ENCODE measurements at regions not wholly inside any gene's neighbourhood (a gene's known extent, or its start where the extent isn't known, plus 50 kb on each side); places are given as distances from the start of the nearest gene placed in this dataset.

GRCh38 chrX:142052238-142052637 lies 148.5 kb downstream of the MAGEC1 start:
- in situ Hi-C loops (cut with HindIII; ENCODE audit: low pct_unique_long_range_greater_than_20kb, low sequenced_read_pairs) = no loop called here
- TF ChIP-seq, protein P1, sequence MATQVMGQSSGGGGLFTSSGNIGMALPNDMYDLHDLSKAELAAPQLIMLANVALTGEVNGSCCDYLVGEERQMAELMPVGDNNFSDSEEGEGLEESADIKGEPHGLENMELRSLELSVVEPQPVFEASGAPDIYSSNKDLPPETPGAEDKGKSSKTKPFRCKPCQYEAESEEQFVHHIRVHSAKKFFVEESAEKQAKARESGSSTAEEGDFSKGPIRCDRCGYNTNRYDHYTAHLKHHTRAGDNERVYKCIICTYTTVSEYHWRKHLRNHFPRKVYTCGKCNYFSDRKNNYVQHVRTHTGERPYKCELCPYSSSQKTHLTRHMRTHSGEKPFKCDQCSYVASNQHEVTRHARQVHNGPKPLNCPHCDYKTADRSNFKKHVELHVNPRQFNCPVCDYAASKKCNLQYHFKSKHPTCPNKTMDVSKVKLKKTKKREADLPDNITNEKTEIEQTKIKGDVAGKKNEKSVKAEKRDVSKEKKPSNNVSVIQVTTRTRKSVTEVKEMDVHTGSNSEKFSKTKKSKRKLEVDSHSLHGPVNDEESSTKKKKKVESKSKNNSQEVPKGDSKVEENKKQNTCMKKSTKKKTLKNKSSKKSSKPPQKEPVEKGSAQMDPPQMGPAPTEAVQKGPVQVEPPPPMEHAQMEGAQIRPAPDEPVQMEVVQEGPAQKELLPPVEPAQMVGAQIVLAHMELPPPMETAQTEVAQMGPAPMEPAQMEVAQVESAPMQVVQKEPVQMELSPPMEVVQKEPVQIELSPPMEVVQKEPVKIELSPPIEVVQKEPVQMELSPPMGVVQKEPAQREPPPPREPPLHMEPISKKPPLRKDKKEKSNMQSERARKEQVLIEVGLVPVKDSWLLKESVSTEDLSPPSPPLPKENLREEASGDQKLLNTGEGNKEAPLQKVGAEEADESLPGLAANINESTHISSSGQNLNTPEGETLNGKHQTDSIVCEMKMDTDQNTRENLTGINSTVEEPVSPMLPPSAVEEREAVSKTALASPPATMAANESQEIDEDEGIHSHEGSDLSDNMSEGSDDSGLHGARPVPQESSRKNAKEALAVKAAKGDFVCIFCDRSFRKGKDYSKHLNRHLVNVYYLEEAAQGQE (IDR thresholded peaks at IDR 0.05; ENCODE audit: insufficient read depth in 1 of 2, low read depth in 2 of 2, low read length in 1 of 2) = no peak
- TF ChIP-seq SIN3A (IDR thresholded peaks at IDR 0.05; ENCODE audit: borderline replicate concordance, insufficient read depth, low read depth, low read length) (no peak), TCF7L2 (IDR thresholded peaks at IDR 0.05; ENCODE audit: low read depth, low read length) (no peak), POLR2AphosphoS5 (IDR thresholded peaks at IDR 0.05; ENCODE audit: low read depth, low read length) (no peak)
- TF ChIP-seq, protein P2, sequence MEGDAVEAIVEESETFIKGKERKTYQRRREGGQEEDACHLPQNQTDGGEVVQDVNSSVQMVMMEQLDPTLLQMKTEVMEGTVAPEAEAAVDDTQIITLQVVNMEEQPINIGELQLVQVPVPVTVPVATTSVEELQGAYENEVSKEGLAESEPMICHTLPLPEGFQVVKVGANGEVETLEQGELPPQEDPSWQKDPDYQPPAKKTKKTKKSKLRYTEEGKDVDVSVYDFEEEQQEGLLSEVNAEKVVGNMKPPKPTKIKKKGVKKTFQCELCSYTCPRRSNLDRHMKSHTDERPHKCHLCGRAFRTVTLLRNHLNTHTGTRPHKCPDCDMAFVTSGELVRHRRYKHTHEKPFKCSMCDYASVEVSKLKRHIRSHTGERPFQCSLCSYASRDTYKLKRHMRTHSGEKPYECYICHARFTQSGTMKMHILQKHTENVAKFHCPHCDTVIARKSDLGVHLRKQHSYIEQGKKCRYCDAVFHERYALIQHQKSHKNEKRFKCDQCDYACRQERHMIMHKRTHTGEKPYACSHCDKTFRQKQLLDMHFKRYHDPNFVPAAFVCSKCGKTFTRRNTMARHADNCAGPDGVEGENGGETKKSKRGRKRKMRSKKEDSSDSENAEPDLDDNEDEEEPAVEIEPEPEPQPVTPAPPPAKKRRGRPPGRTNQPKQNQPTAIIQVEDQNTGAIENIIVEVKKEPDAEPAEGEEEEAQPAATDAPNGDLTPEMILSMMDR (IDR thresholded peaks at IDR 0.05) = no peak
- BruUV-seq (replicated peaks) = no TSS peak
- Histone ChIP-seq H3K36me3 (ENCODE audit: control insufficient read depth, insufficient read depth, low read length) (no peaks in the 10 kb centered on the region), H3K4me1 (ENCODE audit: control insufficient read depth, insufficient read depth, low read length) (no peaks in the 10 kb centered on the region), H3K9me3 (ENCODE audit: control insufficient read depth, insufficient read depth, low read depth, low read length) (no peaks in the 10 kb centered on the region), H3K27ac (ENCODE audit: low read length) (no peak overlapping the region), H3K4me3 (ENCODE audit: low read depth in 2 of 2, low read length in 2 of 2) (no peak overlapping the region), H3K27me3 (ENCODE audit: control insufficient read depth, insufficient read depth, low read length) (no peaks in the 10 kb centered on the region)
- ChIA-PET POLR2A (no interaction called here), CTCF (no interaction called here)
- DNase-seq (ENCODE audit: low read depth, low spot score) = no peak
- no peak for ATAC-seq
- intact Hi-C loops (cut with micrococcal nuclease; ENCODE audit: unreplicated experiment) = no loop called here

DNA sequence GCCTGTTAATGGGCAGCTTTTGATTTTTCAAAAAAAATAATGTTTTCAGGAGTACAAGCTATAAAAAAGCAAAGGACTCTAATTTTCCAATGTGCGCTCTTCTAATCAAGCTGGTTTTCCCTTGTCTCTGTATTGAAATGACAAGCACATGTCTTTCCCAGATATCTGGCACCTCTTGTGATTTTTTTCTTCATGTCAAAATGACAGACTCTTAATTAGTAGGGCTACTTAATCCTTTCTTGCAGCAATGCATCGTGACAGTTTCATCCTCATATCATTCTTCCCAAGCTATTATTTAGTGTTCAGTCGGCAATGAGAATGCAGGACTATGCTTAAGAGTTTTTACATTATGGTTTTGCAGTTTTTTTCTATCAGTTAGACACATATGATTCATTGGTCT lies 139.5 kb downstream of the MAGEC1 start:
- ATAC-seq = no peak

More for the DNA sequence above, 139.5 kb downstream of the MAGEC1 start:
- Histone ChIP-seq H3K9me3 (ENCODE audit: control insufficient read depth, insufficient read depth, low read depth, low read length) (no peaks in the 10 kb centered on the region), H3K4me3 (ENCODE audit: low read depth in 2 of 2, low read length in 2 of 2) (no peak overlapping the region), H3K36me3 (ENCODE audit: control insufficient read depth, insufficient read depth, low read length) (no peaks in the 10 kb centered on the region), H3K4me1 (ENCODE audit: control insufficient read depth, insufficient read depth, low read length) (no peaks in the 10 kb centered on the region), H3K27ac (ENCODE audit: low read length) (no peak overlapping the region), H3K27me3 (ENCODE audit: control insufficient read depth, insufficient read depth, low read length) (no peaks in the 10 kb centered on the region)
- in situ Hi-C loops (cut with HindIII; ENCODE audit: low pct_unique_long_range_greater_than_20kb, low sequenced_read_pairs) = no loop called here
- POLR2A ChIA-PET = no interaction called here
- BruUV-seq (replicated peaks) = no TSS peak
- no peak for DNase-seq (ENCODE audit: low read depth, low spot score)
- CTCF ChIA-PET = no interaction called here
- TF ChIP-seq, protein P1 (IDR thresholded peaks at IDR 0.05; ENCODE audit: insufficient read depth in 1 of 2, low read depth in 2 of 2, low read length in 1 of 2) = no peak
- TF ChIP-seq TCF7L2 (IDR thresholded peaks at IDR 0.05; ENCODE audit: low read depth, low read length) = no peak
- intact Hi-C loops (cut with micrococcal nuclease; ENCODE audit: unreplicated experiment) = no loop called here

All from Panc1 (cell line).